H1 (cell line): ENCODE measurements at regions not wholly inside any gene's neighbourhood (a gene's known extent, or its start where the extent isn't known, plus 50 kb on each side); places are given as distances from the start of the nearest gene placed in this dataset.

Experiments
- CTCF ChIA-PET: fragments of 300-600 bp; sonication (Branson Sonifier 250); formaldehyde crosslinking; loops from one replicate; lab custom pipeline; 2021; ENCODE audit not compliant: partially characterized antibody; lab: Charles Lee
- POLR2A ChIA-PET: fragments of 300-600 bp; sonication (Branson Sonifier 250); formaldehyde crosslinking; loops from one replicate; lab custom pipeline; 2021; ENCODE audit warnings: inconsistent platforms; ENCODE audit not compliant: partially characterized antibody; lab: Charles Lee
- DNase-seq, 2 experiments: peaks; one replicate each; pipeline versions ENCODE4 v3.0.0 to v3.0.0-alpha.2; 2010 to 2022; ENCODE audit warnings: low spot score in 2 of 2, low read depth in 1 of 2, mixed read lengths in 1 of 2
- FAIRE-seq: peaks from 2 replicates; lab custom pipeline; 2011; peaks lifted over from hg19 to GRCh38; lab: Jason Lieb, UNC
- H2AFZ ChIP-seq: 2 replicates; pipeline ENCODE4 v1.8.1; 2012; ENCODE audit warnings: low read length, inconsistent platforms
- H2AK5ac ChIP-seq: 2 replicates; pipeline ENCODE4 v1.6.1; 2013; ENCODE audit warnings: low read depth, low read length
- H2BK120ac ChIP-seq: replicated peaks from 2 replicates; pipeline ENCODE3; 2013; ENCODE audit warnings: low read depth, low read length, inconsistent platforms
- H2BK12ac ChIP-seq: 2 replicates; pipeline ENCODE4 v1.6.1; 2013; ENCODE audit warnings: low read depth, low read length
- H2BK15ac ChIP-seq: 2 replicates; pipeline ENCODE4 v1.6.1; 2013; ENCODE audit warnings: low read length
- H2BK20ac ChIP-seq: 2 replicates; pipeline ENCODE4 v1.6.1; 2013; ENCODE audit warnings: low read length
- H2BK5ac ChIP-seq: 2 replicates; pipeline ENCODE4 v1.6.1; 2013; ENCODE audit warnings: low read depth, low read length
- H3K14ac ChIP-seq: 2 replicates; pipeline ENCODE4 v1.6.1; 2013; ENCODE audit warnings: inconsistent platforms; ENCODE audit not compliant: insufficient read length
- H3K18ac ChIP-seq: 2 replicates; pipeline ENCODE4 v1.6.1; 2013; ENCODE audit warnings: low read length; ENCODE audit errors: extremely low read depth
- H3K23ac ChIP-seq: 2 replicates; pipeline ENCODE4 v1.6.1; 2013; ENCODE audit warnings: inconsistent platforms; ENCODE audit not compliant: insufficient read length
- H3K23me2 ChIP-seq: 2 replicates; pipeline ENCODE4 v1.6.1; 2013; ENCODE audit warnings: low read depth, low read length
- H3K27ac ChIP-seq: 2 replicates; pipeline ENCODE4 v1.6.1; 2011; ENCODE audit warnings: low read depth, low read length, inconsistent platforms
- H3K27me3 ChIP-seq, 4 experiments: replicated peaks in 1 of 4; 1 replicate in 1 of 4; 2 replicates in 3 of 4; pipeline versions ENCODE4 v1.6.1 to v1.8.1; 2011 to 2013; ENCODE audit warnings: low read length in 3 of 4, mild to moderate bottlenecking in 3 of 4, inconsistent platforms in 2 of 4, mixed read lengths in 2 of 4, moderate library complexity in 1 of 4; ENCODE audit not compliant: control insufficient read depth in 3 of 4, insufficient read depth in 3 of 4; ENCODE audit errors: extremely low read depth in 1 of 4
- H3K36me3 ChIP-seq, 4 experiments: 2 replicates each; pipeline versions ENCODE4 v1.6.1 to v1.8.1; 2011 to 2013; ENCODE audit warnings: mild to moderate bottlenecking in 4 of 4, low read length in 3 of 4, moderate library complexity in 2 of 4, control low read depth in 1 of 4, inconsistent platforms in 1 of 4; ENCODE audit not compliant: insufficient read depth in 4 of 4, control insufficient read depth in 2 of 4
- H3K4ac ChIP-seq: replicated peaks from 2 replicates; pipeline ENCODE3; 2013; ENCODE audit warnings: low read length, low read depth, mixed read lengths, inconsistent platforms; ENCODE audit not compliant: insufficient read length
- H3K4me1 ChIP-seq, 4 experiments: replicated peaks in 1 of 4; 1 replicate in 1 of 4; 2 replicates in 3 of 4; pipeline versions ENCODE4 v1.6.1 to v1.8.1; 2011 to 2013; ENCODE audit warnings: low read length in 3 of 4, inconsistent platforms in 2 of 4, mixed read lengths in 1 of 4; ENCODE audit not compliant: insufficient read depth in 4 of 4, control insufficient read depth in 3 of 4
- H3K4me2 ChIP-seq, 2 experiments: 2 replicates each; pipeline versions ENCODE4 v1.6.1 to v1.8.1; 2011 to 2013; ENCODE audit warnings: low read depth in 2 of 2, low read length in 2 of 2, control low read depth in 1 of 2, inconsistent platforms in 1 of 2, mild to moderate bottlenecking in 1 of 2; ENCODE audit not compliant: insufficient read depth in 1 of 2
- H3K4me3 ChIP-seq, 4 experiments: fragments of 200-600, 300-600 bp in 1 of 4; sonication (generic), shearing (Covaris generic), sonication (Bioruptor Twin) in 1 of 4; 2 replicates each; pipeline versions ENCODE4 v1.5.1 to v1.8.1; 2011 to 2016; ENCODE audit warnings: low read length in 4 of 4, low read depth in 3 of 4, control low read depth in 2 of 4, inconsistent platforms in 2 of 4, mild to moderate bottlenecking in 2 of 4, mixed read lengths in 1 of 4, moderate library complexity in 1 of 4; ENCODE audit not compliant: insufficient read depth in 2 of 4; ENCODE audit errors: extremely low read depth in 1 of 4
- H3K56ac ChIP-seq: replicated peaks from 2 replicates; pipeline ENCODE3; 2013; ENCODE audit warnings: low read depth, mild to moderate bottlenecking, mixed read lengths, low read length, inconsistent platforms; ENCODE audit not compliant: insufficient read length
- H3K79me1 ChIP-seq: 2 replicates; pipeline ENCODE4 v1.6.1; 2013; ENCODE audit warnings: low read depth, low read length, control low read depth
- H3K79me2 ChIP-seq, 2 experiments: 2 replicates each; pipeline versions ENCODE4 v1.6.1 to v1.8.1; 2012 to 2013; ENCODE audit warnings: low read length in 2 of 2, mild to moderate bottlenecking in 2 of 2, inconsistent platforms in 1 of 2; ENCODE audit not compliant: insufficient read depth in 2 of 2, control insufficient read depth in 1 of 2
- H3K9ac ChIP-seq, 4 experiments: replicated peaks in 1 of 4; 1 replicate in 1 of 4; 2 replicates in 3 of 4; pipeline versions ENCODE4 v1.6.1 to v1.8.1; 2011 to 2013; ENCODE audit warnings: low read depth in 3 of 4, low read length in 3 of 4, control low read depth in 2 of 4, mild to moderate bottlenecking in 2 of 4, moderate library complexity in 2 of 4, inconsistent platforms in 1 of 4; ENCODE audit errors: extremely low read depth in 1 of 4
- H3K9me3 ChIP-seq, 2 experiments: 2 replicates each; pipeline versions ENCODE4 v1.6.1 to v1.8.1; 2012 to 2013; ENCODE audit warnings: mild to moderate bottlenecking in 2 of 2, moderate library complexity in 2 of 2, control low read depth in 1 of 2, inconsistent platforms in 1 of 2, low read depth in 1 of 2, low read length in 1 of 2, mixed read lengths in 1 of 2; ENCODE audit not compliant: insufficient read depth in 2 of 2
- H4K20me1 ChIP-seq, 2 experiments: replicated peaks in 1 of 2; 2 replicates each; pipeline versions ENCODE3 to v1.8.1; 2011 to 2013; ENCODE audit warnings: inconsistent platforms in 2 of 2, low read length in 2 of 2, mild to moderate bottlenecking in 1 of 2; ENCODE audit not compliant: insufficient read depth in 2 of 2, control insufficient read depth in 1 of 2
- H4K5ac ChIP-seq: 2 replicates; pipeline ENCODE4 v1.6.1; 2013; ENCODE audit warnings: low read length, low read depth, mixed read lengths, inconsistent platforms; ENCODE audit not compliant: insufficient read length
- H4K8ac ChIP-seq: 2 replicates; pipeline ENCODE4 v1.8.0; 2013; ENCODE audit warnings: mild to moderate bottlenecking, moderate library complexity, low read length, inconsistent platforms; ENCODE audit not compliant: insufficient read depth; ENCODE audit errors: extremely low read depth
- H4K91ac ChIP-seq: replicated peaks from 2 replicates; pipeline ENCODE3; 2013; ENCODE audit warnings: low read length, mixed read lengths, inconsistent platforms; ENCODE audit not compliant: insufficient read length
- ATF3 ChIP-seq: IDR thresholded peaks from 2 replicates; pipeline ENCODE4 v1.6.1; 2011; ENCODE audit warnings: low read depth, mild to moderate bottlenecking, low read length; ENCODE audit not compliant: insufficient read depth
- BRCA1 ChIP-seq: IDR thresholded peaks from 2 replicates; pipeline ENCODE4 v1.6.1; 2012; ENCODE audit warnings: low read depth, low read length, improper control_type of control experiment
- CEBPB ChIP-seq: IDR thresholded peaks from 2 replicates; pipeline ENCODE4 v1.6.1; 2012; ENCODE audit warnings: low read depth, low read length
- CHD1 ChIP-seq: IDR thresholded peaks from 2 replicates; pipeline ENCODE4 v1.6.1; 2012; ENCODE audit warnings: low read depth, low read length, improper control_type of control experiment
- EGR1 ChIP-seq: IDR thresholded peaks from 2 replicates; pipeline ENCODE4 v1.6.1; 2011; ENCODE audit warnings: low read depth, low read length, borderline replicate concordance
- EZH2 ChIP-seq: fragments of 200-600 bp; sonication (generic); IDR thresholded peaks from 2 replicates; pipeline ENCODE4 v1.7.1; 2012; ENCODE audit warnings: low read depth, mild to moderate bottlenecking, moderate library complexity, low read length, inconsistent platforms; ENCODE audit not compliant: severe bottlenecking
- POLR2A ChIP-seq, 2 experiments: IDR thresholded peaks; 1 replicate in 1 of 2; 2 replicates in 1 of 2; pipeline ENCODE4 v1.6.1; 2011; ENCODE audit warnings: low read depth in 2 of 2, low read length in 2 of 2, mild to moderate bottlenecking in 2 of 2; ENCODE audit errors: control extremely low read depth in 1 of 2
- RFX5 ChIP-seq: IDR thresholded peaks from 2 replicates; pipeline ENCODE4 v1.6.1; 2011; ENCODE audit warnings: low read depth, low read length, improper control_type of control experiment, borderline replicate concordance
- SIX5 ChIP-seq: IDR thresholded peaks from 2 replicates; pipeline ENCODE4 v1.6.1; 2011; ENCODE audit warnings: mild to moderate bottlenecking, low read depth, low read length
- TAF7 ChIP-seq: optimal IDR thresholded peaks from 2 replicates; pipeline ENCODE3; 2011; ENCODE audit warnings: low read depth, mild to moderate bottlenecking, inconsistent platforms, low read length, moderate library complexity, borderline replicate concordance
- TCF12 ChIP-seq: IDR thresholded peaks from 2 replicates; pipeline ENCODE4 v1.6.1; 2011; ENCODE audit warnings: low read depth, mild to moderate bottlenecking, low read length
- WGBS, 2 experiments: shearing (Covaris generic) in 1 of 2; methylation state at CpG; one replicate each; pipeline versions ENCODE4 v1.1.6 to v1.1.7; 2013 to 2015; ENCODE audit warnings: low lambda C conversion rate in 2 of 2, mixed read lengths in 2 of 2, inconsistent platforms in 1 of 2, low coverage in 1 of 2, missing lambda C conversion rate in 1 of 2; ENCODE audit not compliant: insufficient replicate concordance in 2 of 2, insufficient coverage in 1 of 2, insufficient read length in 1 of 2; ENCODE audit errors: extremely low coverage in 1 of 2, missing lambda C conversion rate in 1 of 2; 5-methylcytosine and 5-hydroxymethylcytosine counted together
- TF ChIP-seq, protein P1 (sequence below), 3 experiments: IDR thresholded peaks; 1 replicate in 2 of 3; 2 replicates in 1 of 3; pipeline versions ENCODE4 v1.5.1 to v1.6.1; 2011; ENCODE audit warnings: low read length in 3 of 3, mild to moderate bottlenecking in 3 of 3, inconsistent platforms in 2 of 3, low read depth in 1 of 3, moderate library complexity in 1 of 3; ENCODE audit not compliant: insufficient read depth in 1 of 3; ENCODE audit errors: control extremely low read depth in 1 of 3

DNA sequence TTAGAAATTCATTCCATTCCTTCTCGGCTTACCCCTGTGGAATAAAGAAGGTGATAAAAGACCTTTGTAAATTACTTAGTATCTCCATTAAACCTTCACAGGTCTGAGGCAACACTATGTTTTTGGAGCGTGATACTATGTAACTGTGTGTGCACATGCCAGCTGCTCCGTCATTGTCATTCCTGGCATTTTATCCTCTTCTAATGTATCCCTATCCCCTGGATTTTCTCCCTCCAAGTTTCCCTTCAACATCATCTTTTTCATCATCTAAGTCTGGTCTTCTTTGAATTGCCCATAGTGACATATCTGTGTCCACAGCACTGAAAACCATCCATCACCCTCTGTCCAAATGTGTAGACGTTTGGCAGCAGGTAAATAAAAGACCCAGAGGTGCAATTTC is 125.7 kb downstream of the TEX36 start:
- Histone ChIP-seq H4K91ac (no peak overlapping the region), H2BK12ac (no peak overlapping the region), H3K56ac (no peak overlapping the region), H3K9me3 (peaks cover 3 to 6% of the 10 kb centered on the region in 2 experiments; a peak in 1 of 4 replicates), H3K14ac (no peak overlapping the region), H3K4me2 (no peak overlapping the region), H3K4me1 (no peaks in the 10 kb centered on the region), H3K36me3 (no peaks in the 10 kb centered on the region; a peak in 1 of 8 replicates), H4K5ac (no peak overlapping the region), H3K79me2 (no peaks in the 10 kb centered on the region), H2AK5ac (no peak overlapping the region), H3K27ac (no peak overlapping the region), H2BK15ac (no peak overlapping the region), H4K8ac (no peak overlapping the region), H2BK20ac (no peak overlapping the region), H4K20me1 (no peaks in the 10 kb centered on the region), H2AFZ (no peak overlapping the region), H2BK5ac (no peak overlapping the region), H3K9ac (no peak overlapping the region), H3K23ac (no peak overlapping the region), H3K79me1 (no peaks in the 10 kb centered on the region), H3K18ac (no peak overlapping the region), H3K4ac (no peak overlapping the region), H3K23me2 (no peaks in the 10 kb centered on the region), H3K4me3 (no peak overlapping the region), H3K27me3 (no peaks in the 10 kb centered on the region), H2BK120ac (no peak overlapping the region)
- WGBS, 2 experiments, result 88% methylated on average over 4 of the region's 4 CpGs; no CpG with 5 or more reads in 1 of the 2 experiments
- no peak for FAIRE-seq
- no peak for DNase-seq
- no peak for TF ChIP-seq RFX5
- no peak for TF ChIP-seq CEBPB
- no peak for TF ChIP-seq CHD1
- TF ChIP-seq POLR2A (IDR thresholded peaks at IDR 0.05; ENCODE audit: control extremely low read depth in 1 of 2, low read depth in 2 of 2, low read length in 2 of 2), result no peak
- TF ChIP-seq, protein P1, sequence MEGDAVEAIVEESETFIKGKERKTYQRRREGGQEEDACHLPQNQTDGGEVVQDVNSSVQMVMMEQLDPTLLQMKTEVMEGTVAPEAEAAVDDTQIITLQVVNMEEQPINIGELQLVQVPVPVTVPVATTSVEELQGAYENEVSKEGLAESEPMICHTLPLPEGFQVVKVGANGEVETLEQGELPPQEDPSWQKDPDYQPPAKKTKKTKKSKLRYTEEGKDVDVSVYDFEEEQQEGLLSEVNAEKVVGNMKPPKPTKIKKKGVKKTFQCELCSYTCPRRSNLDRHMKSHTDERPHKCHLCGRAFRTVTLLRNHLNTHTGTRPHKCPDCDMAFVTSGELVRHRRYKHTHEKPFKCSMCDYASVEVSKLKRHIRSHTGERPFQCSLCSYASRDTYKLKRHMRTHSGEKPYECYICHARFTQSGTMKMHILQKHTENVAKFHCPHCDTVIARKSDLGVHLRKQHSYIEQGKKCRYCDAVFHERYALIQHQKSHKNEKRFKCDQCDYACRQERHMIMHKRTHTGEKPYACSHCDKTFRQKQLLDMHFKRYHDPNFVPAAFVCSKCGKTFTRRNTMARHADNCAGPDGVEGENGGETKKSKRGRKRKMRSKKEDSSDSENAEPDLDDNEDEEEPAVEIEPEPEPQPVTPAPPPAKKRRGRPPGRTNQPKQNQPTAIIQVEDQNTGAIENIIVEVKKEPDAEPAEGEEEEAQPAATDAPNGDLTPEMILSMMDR (IDR thresholded peaks at IDR 0.05; ENCODE audit: control extremely low read depth in 1 of 3, insufficient read depth in 1 of 3, low read depth in 1 of 3, low read length in 3 of 3), result no peak
- no peak for TF ChIP-seq SIX5
- no peak for TF ChIP-seq EGR1
- TF ChIP-seq ATF3, result no peak
- no peak for TF ChIP-seq EZH2
- no peak for TF ChIP-seq TCF12
- TF ChIP-seq TAF7, result no peak
- TF ChIP-seq BRCA1, result no peak
- ChIA-PET POLR2A (no interaction called here), CTCF (interaction anchor here (0.7 kb wide), 1 partner anchor 25 kb away, joined by 3 read pairs; no protein-coding TSS in a partner anchor)
